Gastroesophageal sphincter (tissue), 3 donors: ENCODE measurements at regions not wholly inside any gene's neighbourhood (a gene's known extent, or its start where the extent isn't known, plus 50 kb on each side); places are given as distances from the start of the nearest gene placed in this dataset.
"Not testable (repeated sequence)": the region's sequence is repeated elsewhere in the genome, so short reads cannot be mapped to it uniquely, and the experiment has no call there.

Experiments
- CTCF ChIP-seq, 4 experiments: fragments of 200-600 bp in 2 of 4; fragments of 450-650 bp in 2 of 4; sonication (generic) in 1 of 4; IDR thresholded peaks; one replicate each; pipeline ENCODE4 v1.5.1; 2017 to 2019; ENCODE audit warnings: antibody characterized with exemption in 4 of 4, mild to moderate bottlenecking in 2 of 4, moderate library complexity in 2 of 4
- EP300 ChIP-seq: sonication (generic); formaldehyde crosslinking; IDR thresholded peaks from one replicate; pipeline ENCODE4 v1.6.1; 2017; ENCODE audit warnings: antibody characterized with exemption, mild to moderate bottlenecking
- POLR2A ChIP-seq, 2 donors: fragments of 450-650 bp; IDR thresholded peaks; one replicate each; pipeline ENCODE4 v1.6.1; 2017; ENCODE audit warnings: antibody characterized with exemption in 2 of 2, mild to moderate bottlenecking in 2 of 2, moderate library complexity in 1 of 2

GRCh38 chr11:3519841-3520240 is 122.0 kb downstream of the ART5 start:
- TF ChIP-seq EP300; CTCF (IDR thresholded peaks at IDR 0.05); POLR2A (IDR thresholded peaks at IDR 0.05): not testable (repeated sequence)
